ENCODE measurements at regions not wholly inside any gene's neighbourhood (a gene's known extent, or its start where the extent isn't known, plus 50 kb on each side); places are given as distances from the start of the nearest gene placed in this dataset.

DNA sequence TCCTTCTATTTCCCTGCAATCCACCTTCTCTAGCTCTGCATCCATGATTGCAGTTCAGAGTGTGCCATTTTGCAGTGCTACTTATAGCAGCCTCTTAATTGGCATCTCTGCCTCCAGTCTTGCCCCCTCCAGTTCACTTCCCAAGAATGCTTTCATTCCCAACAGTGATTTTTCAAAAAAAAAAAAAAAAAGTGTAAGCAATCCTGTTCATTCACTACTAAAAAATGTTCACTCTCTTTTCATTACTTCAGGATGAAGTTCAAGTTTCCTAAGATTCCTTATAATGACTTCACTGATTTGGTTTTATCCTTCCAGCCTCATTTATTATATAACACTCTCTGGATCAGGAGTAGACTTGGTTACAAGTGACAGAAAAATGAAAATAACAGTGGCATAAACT lies 124.7 kb upstream of the LNX1 start:
- no peak for TF ChIP-seq GATA2 (IDR thresholded peaks at IDR 0.05; ENCODE audit: low read depth, low read length)
- no peak for TF ChIP-seq GATA3 (IDR thresholded peaks at IDR 0.05; ENCODE audit: low read depth, low read length)
